ENCODE measurements at regions not wholly inside any gene's neighbourhood (a gene's known extent, or its start where the extent isn't known, plus 50 kb on each side); places are given as distances from the start of the nearest gene placed in this dataset.

DNA sequence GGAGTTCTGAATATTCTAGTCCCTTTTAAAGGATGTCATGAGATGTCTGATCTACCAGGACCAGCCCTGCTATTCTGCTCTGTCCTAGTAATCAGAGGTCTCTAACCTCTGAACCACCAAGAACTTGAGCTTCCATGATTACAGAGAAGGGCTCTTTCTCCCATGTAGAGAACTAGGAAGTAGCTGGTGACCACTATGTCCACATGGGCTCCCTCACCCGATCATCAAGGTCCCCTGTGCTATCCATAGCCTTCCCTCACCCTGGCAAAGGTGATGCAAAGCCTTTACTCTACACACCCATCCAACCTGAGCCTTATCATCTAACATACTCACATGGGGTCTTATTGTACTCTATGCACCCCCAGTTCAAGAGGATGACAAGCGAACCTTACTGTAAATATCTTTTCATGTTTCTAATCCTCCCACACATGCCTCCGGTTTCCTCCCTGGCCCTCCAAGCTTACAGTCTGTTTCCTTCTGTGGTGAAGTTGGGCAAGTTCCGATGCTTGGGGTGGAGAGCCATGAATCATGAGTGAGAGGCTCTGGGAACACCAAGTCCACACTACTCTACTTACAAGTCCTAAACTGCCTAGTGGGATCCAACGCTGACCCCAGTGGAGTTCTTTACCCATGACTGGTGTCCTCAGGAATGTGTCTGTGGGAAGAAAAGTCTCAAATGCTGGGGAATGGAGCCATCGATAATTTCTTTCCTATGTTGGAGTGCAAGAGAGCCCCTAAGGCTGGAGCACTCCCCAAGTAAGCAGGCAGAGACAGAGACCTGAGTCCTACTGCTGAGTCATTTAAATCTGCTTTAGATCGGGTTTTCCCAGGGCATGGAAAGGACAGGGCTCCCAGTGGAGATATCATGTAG is 73.3 kb upstream of the KLF7 start:
- TF ChIP-seq CTCF (conservative IDR thresholded peaks at IDR 0.05) (no peak), EZH2 (IDR thresholded peaks at IDR 0.05; ENCODE audit: low read depth) (no peak)

Measured in PC-9 (cell line).